GM10248 (cell line): ENCODE measurements at regions not wholly inside any gene's neighbourhood (a gene's known extent, or its start where the extent isn't known, plus 50 kb on each side); places are given as distances from the start of the nearest gene placed in this dataset.

Experiments used
- CTCF ChIA-PET: fragments of 300-600 bp; sonication (Branson Sonifier 250); formaldehyde crosslinking; extraction: SDS; loops from one replicate; lab custom pipeline; 2021; ENCODE audit warnings: antibody characterized with exemption; lab: Yijun Ruan, JAX
- POLR2A ChIA-PET: fragments of 350-650 bp; sonication (Branson Sonifier 250); formaldehyde crosslinking; extraction: SDS; loops from one replicate; lab custom pipeline; 2020; ENCODE audit warnings: antibody characterized with exemption; lab: Yijun Ruan, JAX
- DNase-seq: peaks from one replicate; pipeline ENCODE4 v3.0.0; 2012; ENCODE audit errors: extremely low spot score
- CTCF ChIP-seq: IDR thresholded peaks from 2 replicates; pipeline ENCODE4 v1.5.1; 2012; ENCODE audit warnings: mild to moderate bottlenecking, low read depth; ENCODE audit errors: extremely low read depth, missing control alignments, control extremely low read depth

- ChIA-PET POLR2A (interaction anchor here (0.5 kb wide), 1 partner anchor 55 kb away, joined by 5 read pairs; no protein-coding TSS in a partner anchor), CTCF (interaction anchor here (1.0 to 5.0 kb wide), 4 partner anchors 8 to 26 kb away, joined by 3 to 23 read pairs (median 4); no protein-coding TSS in a partner anchor)
- no peak for DNase-seq
- TF ChIP-seq CTCF = no peak
Observed at GRCh38 chr2:195507447-195508138, 149.4 kb upstream of the SLC39A10 start.

DNA sequence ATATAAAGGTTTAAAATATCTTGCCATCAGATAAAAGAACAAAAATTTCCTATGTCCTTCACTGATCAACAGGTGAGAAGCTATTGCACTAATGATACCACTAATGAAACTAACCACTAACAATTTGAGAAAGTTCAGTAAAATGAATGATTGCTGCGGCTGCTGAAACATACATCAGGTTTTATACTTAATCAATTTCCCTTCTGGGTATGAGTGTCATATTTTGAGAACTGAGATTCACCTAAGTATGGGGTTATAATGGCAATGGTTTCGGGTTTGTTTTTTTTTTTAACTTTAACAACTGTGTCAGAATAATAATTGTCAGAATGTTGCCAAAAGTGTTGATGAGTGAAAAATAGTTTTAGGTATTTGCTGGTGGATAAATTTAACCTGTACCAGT, 151.3 kb upstream of the SLC39A10 start:
- TF ChIP-seq CTCF = no peak
- peak; percentile 20 for DNase-seq
- POLR2A ChIA-PET = no interaction called here
- CTCF ChIA-PET = no interaction called here

DNA sequence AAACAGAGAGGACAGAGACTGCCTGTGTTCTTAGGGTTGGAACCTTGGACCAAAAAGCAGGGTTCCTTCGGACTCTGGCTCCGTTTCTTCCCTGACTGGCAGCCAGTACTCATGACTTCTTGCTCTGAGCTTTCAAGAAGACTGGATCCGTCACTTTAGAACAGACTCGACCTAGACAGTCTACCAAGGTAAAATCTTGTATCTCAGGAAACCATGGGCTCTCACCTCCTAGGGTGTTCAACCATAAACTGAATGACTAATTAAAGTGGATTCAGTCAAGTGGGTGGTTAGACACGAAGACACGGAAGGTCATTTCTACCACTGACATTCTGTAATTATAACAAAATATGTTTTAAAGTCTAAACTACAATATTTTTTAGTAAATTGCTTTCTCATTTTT, 153.8 kb upstream of the SLC39A10 start:
- DNase-seq = no peak
- POLR2A ChIA-PET = no interaction called here
- CTCF ChIA-PET = no interaction called here

DNA sequence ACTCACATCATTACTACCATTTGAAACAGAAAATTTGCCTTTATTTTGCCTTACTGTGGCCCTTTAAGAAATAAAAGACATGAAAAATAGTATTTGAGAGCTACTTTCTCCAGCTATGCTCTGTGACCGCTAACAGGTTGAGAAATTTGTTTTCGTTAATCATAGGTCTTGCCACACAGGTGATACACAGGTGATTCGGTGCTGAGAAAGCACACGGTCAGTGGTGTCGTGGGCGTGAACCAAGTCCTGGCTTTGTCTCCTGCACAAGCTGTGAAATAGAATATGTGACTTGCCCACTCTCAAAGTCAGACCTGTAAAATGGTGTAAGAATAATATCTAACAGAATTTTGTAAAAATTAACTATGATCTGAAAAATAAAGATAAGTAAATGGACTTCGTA, 155.3 kb upstream of the SLC39A10 start:
- no peak for DNase-seq
- ChIA-PET CTCF (interaction anchor here (1.0 to 2.0 kb wide), 3 partner anchors 32 to 566 kb away, joined by 3 to 13 read pairs (median 4); no protein-coding TSS in a partner anchor), POLR2A (no interaction called here)
- TF ChIP-seq CTCF = no peak

More for the DNA sequence above, 153.8 kb upstream of the SLC39A10 start:
- no peak for TF ChIP-seq CTCF

DNA sequence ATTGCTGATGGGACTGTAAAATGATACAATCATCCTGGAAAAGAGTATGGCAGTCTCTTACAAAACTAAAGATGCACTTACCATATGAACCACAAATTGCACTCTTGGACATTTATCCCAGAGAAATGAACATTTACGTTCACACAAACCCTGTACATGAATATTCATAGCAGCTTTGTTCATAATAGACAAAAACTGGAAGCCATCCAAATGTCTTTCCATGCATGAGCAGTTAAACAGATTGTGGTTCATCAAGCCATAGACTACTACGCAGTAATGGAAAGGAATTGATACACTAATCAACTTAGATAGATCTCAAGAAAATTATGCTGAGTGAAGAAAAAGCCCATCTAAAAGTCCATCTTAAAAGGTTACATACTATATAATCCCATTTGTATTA, 156.1 kb upstream of the SLC39A10 start:
- DNase-seq = no peak
- TF ChIP-seq CTCF = no peak
- ChIA-PET POLR2A (no interaction called here), CTCF (interaction anchor here (1.2 to 2.0 kb wide), 2 partner anchors 33 to 160 kb away, joined by 4 to 13 read pairs; no protein-coding TSS in a partner anchor)

DNA sequence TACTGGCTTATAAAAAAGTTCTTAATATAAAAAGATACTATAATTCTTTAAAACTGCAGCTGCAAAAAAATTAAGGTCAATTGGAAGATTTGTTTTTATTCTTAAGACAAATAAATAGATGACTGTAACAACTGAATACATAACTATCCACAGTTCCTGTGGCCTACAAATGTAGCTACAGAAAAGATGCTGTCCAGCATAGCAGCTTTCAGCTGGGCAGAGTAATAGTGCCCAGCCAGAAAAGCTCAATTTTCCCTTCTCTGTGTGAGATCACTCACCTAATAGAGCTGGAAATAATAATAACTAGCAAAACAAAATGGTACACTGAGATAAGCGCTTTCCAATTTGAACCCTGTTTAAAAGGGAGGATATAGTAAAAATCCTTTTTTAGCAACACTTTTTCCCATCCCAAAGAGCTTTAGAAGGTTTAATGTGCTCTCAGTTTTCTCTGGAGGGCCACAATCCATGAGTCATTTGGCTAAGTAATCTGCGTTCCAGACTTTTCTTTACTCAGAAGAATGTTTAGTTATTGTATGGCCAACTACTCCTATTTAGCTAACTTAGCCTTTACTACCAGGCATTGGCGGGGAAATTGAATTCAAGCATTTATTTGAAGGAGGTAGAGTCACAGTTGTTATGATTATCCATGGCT, 158.1 kb upstream of the SLC39A10 start:
- ChIA-PET POLR2A (no interaction called here), CTCF (interaction anchor here (0.7 to 3.4 kb wide), 22 partner anchors 10 to 569 kb away, joined by 3 to 53 read pairs (median 4); partner anchors contain the start of genes DNAH7 and SLC39A10)
- no peak for DNase-seq
- no peak for TF ChIP-seq CTCF
